ENCODE measurements at regions not wholly inside any gene's neighbourhood (a gene's known extent, or its start where the extent isn't known, plus 50 kb on each side); places are given as distances from the start of the nearest gene placed in this dataset.

GRCh38 chr3:181940703-181941102 lies 229.0 kb downstream of the SOX2 start:
- Mint-ChIP-seq H3K36me3 (ENCODE audit: insufficient read depth) (no peaks in the 10 kb centered on the region), H3K9me3 (no peaks in the 10 kb centered on the region), H3K4me3 (no peak overlapping the region), H3K4me1 (ENCODE audit: low read depth in 2 of 2) (no peaks in the 10 kb centered on the region), H3K27me3 (no peaks in the 10 kb centered on the region), H3K27ac (no peak overlapping the region)
- no peak for DNase-seq
- ATAC-seq (replicated peaks): no peak

GRCh38 chr3:181941250-181941649 lies 229.5 kb downstream of the SOX2 start:
- ATAC-seq (replicated peaks) (no peak), DNase-seq (no peak)
- no peaks in the 10 kb centered on the region for H3K27me3 Mint-ChIP-seq
- H3K27ac Mint-ChIP-seq: no peak overlapping the region
- H3K4me3 Mint-ChIP-seq: no peak overlapping the region
- no peaks in the 10 kb centered on the region for H3K36me3 Mint-ChIP-seq (ENCODE audit: insufficient read depth)
- peaks cover 0 to 2% of the 10 kb centered on the region in 2 donors for H3K9me3 Mint-ChIP-seq
- no peaks in the 10 kb centered on the region for H3K4me1 Mint-ChIP-seq (ENCODE audit: low read depth in 2 of 2)

DNA sequence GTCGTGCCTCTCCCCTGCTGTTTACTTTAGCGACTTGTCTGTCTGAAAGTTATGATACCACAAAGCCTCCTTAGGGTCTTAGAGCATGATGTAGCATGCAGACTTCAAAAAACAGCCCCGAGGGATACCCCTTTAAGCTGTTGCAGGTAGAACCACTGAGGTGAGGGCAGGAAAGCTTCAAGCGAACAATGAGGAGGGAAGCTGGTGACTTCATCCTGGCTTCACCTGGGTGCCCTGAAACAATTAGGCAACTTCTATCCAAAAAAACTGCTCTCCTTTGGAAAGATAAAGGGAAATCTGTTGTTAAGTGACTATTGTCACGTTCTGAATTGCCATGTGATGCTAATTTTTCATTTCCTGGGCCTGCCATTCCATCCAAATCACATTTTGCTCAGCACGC lies 231.6 kb downstream of the SOX2 start:
- ATAC-seq (replicated peaks): no peak
- H3K36me3 Mint-ChIP-seq (ENCODE audit: insufficient read depth): no peaks in the 10 kb centered on the region
- H3K4me3 Mint-ChIP-seq: no peak overlapping the region
- no peaks in the 10 kb centered on the region for H3K4me1 Mint-ChIP-seq (ENCODE audit: low read depth in 2 of 2)
- no peak for DNase-seq
- H3K27ac Mint-ChIP-seq: no peak overlapping the region
- H3K9me3 Mint-ChIP-seq: peaks cover 0 to 4% of the 10 kb centered on the region in 2 donors
- H3K27me3 Mint-ChIP-seq: no peaks in the 10 kb centered on the region

GRCh38 chr3:181947606-181948005 lies 235.9 kb downstream of the SOX2 start:
- Mint-ChIP-seq H3K9me3 (peaks cover 0 to 4% of the 10 kb centered on the region in 2 donors), H3K4me1 (ENCODE audit: low read depth in 2 of 2) (no peaks in the 10 kb centered on the region), H3K4me3 (no peak overlapping the region), H3K36me3 (ENCODE audit: insufficient read depth) (no peaks in the 10 kb centered on the region), H3K27me3 (no peaks in the 10 kb centered on the region), H3K27ac (no peak overlapping the region)
- DNase-seq (no peak), ATAC-seq (replicated peaks) (no peak)

GRCh38 chr3:181948286-181948685 lies 236.6 kb downstream of the SOX2 start:
- no peaks in the 10 kb centered on the region for H3K4me1 Mint-ChIP-seq (ENCODE audit: low read depth in 2 of 2)
- peaks cover 0 to 9% of the 10 kb centered on the region in 2 donors for H3K9me3 Mint-ChIP-seq
- DNase-seq (no peak), ATAC-seq (replicated peaks) (no peak)
- H3K27me3 Mint-ChIP-seq: no peaks in the 10 kb centered on the region
- no peak overlapping the region for H3K4me3 Mint-ChIP-seq
- H3K27ac Mint-ChIP-seq: no peak overlapping the region
- no peaks in the 10 kb centered on the region for H3K36me3 Mint-ChIP-seq (ENCODE audit: insufficient read depth)

GRCh38 chr3:181952221-181952620 lies 240.5 kb downstream of the SOX2 start:
- Mint-ChIP-seq H3K9me3 (peaks cover 0 to 6% of the 10 kb centered on the region in 2 donors), H3K27me3 (no peaks in the 10 kb centered on the region), H3K4me3 (no peak overlapping the region), H3K27ac (no peak overlapping the region), H3K4me1 (ENCODE audit: low read depth in 2 of 2) (no peaks in the 10 kb centered on the region), H3K36me3 (ENCODE audit: insufficient read depth) (peaks cover 3% of the 10 kb centered on the region)
- DNase-seq (no peak), ATAC-seq (replicated peaks) (no peak)

DNA sequence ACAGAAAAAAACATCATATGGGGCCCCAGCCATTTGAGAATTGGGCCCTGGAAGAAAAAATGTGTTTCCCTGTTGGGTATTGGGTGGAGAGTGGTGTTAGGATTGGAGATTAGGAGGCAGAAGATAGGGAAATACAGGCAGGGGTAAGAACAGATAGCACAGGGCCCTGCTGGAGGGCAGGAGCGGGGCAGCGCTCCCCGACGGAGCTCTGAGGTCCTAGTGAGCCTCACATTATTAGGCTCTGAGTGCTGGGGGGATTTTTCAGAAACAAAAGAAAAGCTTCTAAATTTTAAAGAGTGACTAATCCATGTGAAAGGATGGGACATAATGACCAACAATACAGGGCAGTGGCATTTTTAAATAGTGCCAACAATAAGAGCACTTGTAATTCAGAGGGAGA lies 241.2 kb downstream of the SOX2 start:
- H3K9me3 Mint-ChIP-seq: peaks cover 0 to 6% of the 10 kb centered on the region in 2 donors
- no peak overlapping the region for H3K27ac Mint-ChIP-seq
- no peak for DNase-seq
- H3K4me1 Mint-ChIP-seq (ENCODE audit: low read depth in 2 of 2): no peaks in the 10 kb centered on the region
- no peak for ATAC-seq (replicated peaks)
- H3K4me3 Mint-ChIP-seq: no peak overlapping the region
- H3K27me3 Mint-ChIP-seq: no peaks in the 10 kb centered on the region
- H3K36me3 Mint-ChIP-seq (ENCODE audit: insufficient read depth): peaks cover 3% of the 10 kb centered on the region

GRCh38 chr3:181955566-181955965 lies 243.8 kb downstream of the SOX2 start:
- peaks cover 3% of the 10 kb centered on the region for H3K36me3 Mint-ChIP-seq (ENCODE audit: insufficient read depth)
- no peak overlapping the region for H3K27ac Mint-ChIP-seq

GRCh38 chr3:181956122-181956521 lies 244.4 kb downstream of the SOX2 start:
- Mint-ChIP-seq H3K4me1 (ENCODE audit: low read depth in 2 of 2) (no peaks in the 10 kb centered on the region), H3K4me3 (no peak overlapping the region), H3K36me3 (ENCODE audit: insufficient read depth) (peaks cover 3% of the 10 kb centered on the region), H3K27ac (no peak overlapping the region), H3K9me3 (peaks cover 0 to 6% of the 10 kb centered on the region in 2 donors), H3K27me3 (no peaks in the 10 kb centered on the region)
- no peak for DNase-seq
- no peak for ATAC-seq (replicated peaks)

More at GRCh38 chr3:181955566-181955965, 243.8 kb downstream of the SOX2 start:
- Mint-ChIP-seq H3K4me3 (no peak overlapping the region), H3K27me3 (no peaks in the 10 kb centered on the region), H3K9me3 (peaks cover 0 to 6% of the 10 kb centered on the region in 2 donors), H3K4me1 (ENCODE audit: low read depth in 2 of 2) (no peaks in the 10 kb centered on the region)
- ATAC-seq (replicated peaks) (no peak), DNase-seq (no peak)

- no peak overlapping the region for H3K27ac Mint-ChIP-seq
- H3K4me1 Mint-ChIP-seq (ENCODE audit: low read depth in 2 of 2): no peaks in the 10 kb centered on the region
- no peaks in the 10 kb centered on the region for H3K27me3 Mint-ChIP-seq
- ATAC-seq (replicated peaks): no peak
- no peak for DNase-seq
- H3K4me3 Mint-ChIP-seq: no peak overlapping the region
- H3K36me3 Mint-ChIP-seq (ENCODE audit: insufficient read depth): no peaks in the 10 kb centered on the region
- H3K9me3 Mint-ChIP-seq: peaks cover 6 to 14% of the 10 kb centered on the region in 2 donors
These were observed 254.7 kb downstream of the SOX2 start for GRCh38 chr3:181966393-181966792.

- no peaks in the 10 kb centered on the region for H3K27me3 Mint-ChIP-seq
- H3K27ac Mint-ChIP-seq: no peak overlapping the region
- H3K4me3 Mint-ChIP-seq: no peak overlapping the region
- no peaks in the 10 kb centered on the region for H3K9me3 Mint-ChIP-seq
- ATAC-seq (replicated peaks) (no peak), DNase-seq (no peak)
- H3K4me1 Mint-ChIP-seq (ENCODE audit: low read depth in 2 of 2): no peaks in the 10 kb centered on the region
- H3K36me3 Mint-ChIP-seq (ENCODE audit: insufficient read depth): no peaks in the 10 kb centered on the region
These were observed 258.2 kb downstream of the SOX2 start for GRCh38 chr3:181969925-181970324.

DNA sequence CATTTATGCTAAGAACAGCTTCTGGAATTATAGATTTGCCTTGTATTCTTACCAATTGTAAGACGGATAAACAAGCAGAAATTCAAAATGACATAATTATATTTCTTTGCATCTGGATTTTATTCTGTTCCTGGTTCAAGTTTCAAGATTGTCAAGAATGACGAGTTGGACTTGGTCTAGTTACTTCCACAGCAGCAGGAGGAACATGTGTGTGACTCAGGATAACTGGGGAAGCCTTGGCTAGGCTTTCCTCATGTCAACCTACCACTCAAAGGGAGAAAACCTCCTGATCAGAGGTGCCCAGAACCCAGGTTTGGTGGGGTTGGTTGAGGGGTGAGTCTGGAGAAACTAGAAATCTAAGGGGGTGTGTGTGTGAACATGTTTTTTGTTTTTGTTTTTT lies 259.7 kb downstream of the SOX2 start:
- Mint-ChIP-seq H3K27me3 (no peaks in the 10 kb centered on the region), H3K4me3 (no peak overlapping the region), H3K27ac (no peak overlapping the region), H3K9me3 (no peaks in the 10 kb centered on the region), H3K4me1 (ENCODE audit: low read depth in 2 of 2) (no peaks in the 10 kb centered on the region), H3K36me3 (ENCODE audit: insufficient read depth) (no peaks in the 10 kb centered on the region)
- ATAC-seq (replicated peaks) (no peak), DNase-seq (no peak)

DNA sequence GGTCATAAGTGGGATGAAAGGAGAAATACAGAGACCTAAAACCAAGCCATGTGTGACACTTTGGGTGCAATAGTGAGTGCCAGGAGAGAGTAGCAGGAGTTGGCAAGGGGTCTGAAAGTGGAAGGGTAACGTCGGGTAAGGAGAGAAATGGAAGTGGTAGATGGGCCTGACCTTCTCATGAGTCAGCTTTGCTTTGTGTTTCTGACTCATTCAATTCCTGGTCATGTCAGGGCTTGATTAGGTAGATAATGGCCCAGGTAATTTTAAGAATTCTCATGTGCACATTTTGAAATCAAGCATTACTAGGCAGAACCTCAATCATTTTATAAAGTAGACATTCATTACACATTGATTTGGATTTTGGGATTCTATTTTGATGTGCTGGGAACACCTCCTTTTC lies 262.5 kb downstream of the SOX2 start:
- H3K36me3 Mint-ChIP-seq (ENCODE audit: insufficient read depth): no peaks in the 10 kb centered on the region
- H3K4me1 Mint-ChIP-seq (ENCODE audit: low read depth in 2 of 2): no peaks in the 10 kb centered on the region
- ATAC-seq (replicated peaks): no peak
- H3K27me3 Mint-ChIP-seq: no peaks in the 10 kb centered on the region
- DNase-seq: no peak
- H3K9me3 Mint-ChIP-seq: no peaks in the 10 kb centered on the region
- H3K27ac Mint-ChIP-seq: no peak overlapping the region
- no peak overlapping the region for H3K4me3 Mint-ChIP-seq

DNA sequence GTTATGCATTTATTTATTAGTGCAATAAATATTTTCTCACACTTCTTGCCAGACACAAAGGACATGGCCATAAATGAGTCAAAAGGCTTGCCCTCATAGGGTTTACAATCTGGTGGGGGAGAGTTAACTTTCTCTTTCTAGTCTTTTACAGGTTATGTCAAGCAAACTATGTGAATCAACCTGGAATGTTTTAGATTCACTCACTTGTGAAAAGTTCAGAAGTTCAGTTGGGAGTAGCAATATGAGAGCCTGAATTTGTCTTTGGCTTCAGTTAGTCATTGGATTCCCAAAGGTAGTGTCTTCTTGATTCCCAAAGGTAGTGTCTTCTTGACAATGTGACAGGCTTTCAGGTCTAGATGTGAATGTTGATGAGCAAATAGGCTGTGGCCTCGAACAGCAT lies 264.8 kb downstream of the SOX2 start:
- H3K36me3 Mint-ChIP-seq (ENCODE audit: insufficient read depth): no peaks in the 10 kb centered on the region
- H3K9me3 Mint-ChIP-seq: no peaks in the 10 kb centered on the region
- H3K4me1 Mint-ChIP-seq (ENCODE audit: low read depth in 2 of 2): no peaks in the 10 kb centered on the region
- no peaks in the 10 kb centered on the region for H3K27me3 Mint-ChIP-seq
- H3K4me3 Mint-ChIP-seq: no peak overlapping the region
- no peak for DNase-seq
- no peak for ATAC-seq (replicated peaks)
- no peak overlapping the region for H3K27ac Mint-ChIP-seq

DNA sequence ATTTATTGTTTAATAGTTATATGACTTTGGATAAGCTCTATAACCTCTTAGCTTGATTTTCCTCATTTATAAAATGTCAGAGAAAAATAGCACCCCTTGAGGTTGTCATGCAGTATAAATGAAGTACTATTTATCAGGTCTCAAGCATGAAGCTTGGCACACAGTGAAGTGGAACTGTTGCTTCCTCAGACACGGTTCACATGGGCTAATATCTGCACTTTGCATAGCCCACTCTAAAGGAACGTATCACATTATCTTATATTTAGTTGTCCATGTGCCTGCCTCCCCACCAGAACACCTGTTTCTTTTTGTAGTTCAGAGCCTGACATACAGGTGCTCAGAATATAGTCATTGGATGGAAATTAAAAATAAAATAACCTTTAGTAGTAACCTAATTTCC lies 273.7 kb downstream of the SOX2 start:
- H3K4me1 Mint-ChIP-seq (ENCODE audit: low read depth in 2 of 2): no peaks in the 10 kb centered on the region
- peaks cover 4 to 10% of the 10 kb centered on the region in 2 donors for H3K9me3 Mint-ChIP-seq
- no peak overlapping the region for H3K27ac Mint-ChIP-seq
- ATAC-seq (replicated peaks) (no peak), DNase-seq (no peak)
- H3K36me3 Mint-ChIP-seq (ENCODE audit: insufficient read depth): no peaks in the 10 kb centered on the region
- no peak overlapping the region for H3K4me3 Mint-ChIP-seq
- H3K27me3 Mint-ChIP-seq: no peaks in the 10 kb centered on the region

Data from effector memory CD8-positive, alpha-beta T cell (primary cell).